WI38 (cell line): ENCODE measurements at regions not wholly inside any gene's neighbourhood (a gene's known extent, or its start where the extent isn't known, plus 50 kb on each side); places are given as distances from the start of the nearest gene placed in this dataset.

ENCODE experiments used
- H3K4me3 ChIP-seq: 2 replicates; pipeline ENCODE4 v1.5.1; 2011; ENCODE audit warnings: low read depth, mild to moderate bottlenecking, control low read depth, low read length
- CTCF ChIP-seq: IDR thresholded peaks from 2 replicates; pipeline ENCODE4 v1.5.1; 2012; ENCODE audit warnings: low read depth, mild to moderate bottlenecking, control low read depth, low read length

GRCh38 chr20:17109307-17109706 is 117.5 kb upstream of the PCSK2 start:
- no peak overlapping the region for H3K4me3 ChIP-seq
- no peak for TF ChIP-seq CTCF

- H3K4me3 ChIP-seq = no peak overlapping the region
- TF ChIP-seq CTCF = no peak
Observed at GRCh38 chr20:17128206-17128605, 98.6 kb upstream of the PCSK2 start.

- no peak overlapping the region for H3K4me3 ChIP-seq
- no peak for TF ChIP-seq CTCF
Observed at GRCh38 chr20:17129089-17129488, 97.8 kb upstream of the PCSK2 start.

GRCh38 chr20:17137692-17138091 is 89.1 kb upstream of the PCSK2 start:
- no peak for TF ChIP-seq CTCF
- H3K4me3 ChIP-seq = no peak overlapping the region

- H3K4me3 ChIP-seq = no peak overlapping the region
- TF ChIP-seq CTCF = no peak
Observed at GRCh38 chr20:17138237-17138636, 88.6 kb upstream of the PCSK2 start.

GRCh38 chr20:17140894-17141293 is 85.9 kb upstream of the PCSK2 start:
- TF ChIP-seq CTCF = no peak
- H3K4me3 ChIP-seq = no peak overlapping the region

GRCh38 chr20:17141568-17141967 is 85.3 kb upstream of the PCSK2 start:
- H3K4me3 ChIP-seq = no peak overlapping the region
- no peak for TF ChIP-seq CTCF
